ENCODE measurements at regions not wholly inside any gene's neighbourhood (a gene's known extent, or its start where the extent isn't known, plus 50 kb on each side); places are given as distances from the start of the nearest gene placed in this dataset. TPM values are rescaled to one million over a fixed set of nuclear protein-coding genes. Genes with fewer than 3 reads are reported as not detected.

Small RNA genes lying in the stretch of these regions (small RNA-seq; reads per million reads assigned to genes)
- gene RF00019: not detected

Measured in skeletal muscle satellite cell (primary cell).